ENCODE measurements at regions not wholly inside any gene's neighbourhood (a gene's known extent, or its start where the extent isn't known, plus 50 kb on each side); places are given as distances from the start of the nearest gene placed in this dataset.

- no peaks in the 10 kb centered on the region for H3K36me3 ChIP-seq
- H3K4me1 ChIP-seq = no peaks in the 10 kb centered on the region
- H3K9me3 ChIP-seq = no peaks in the 10 kb centered on the region
- TF ChIP-seq POLR2AphosphoS5 (IDR thresholded peaks at IDR 0.05) (no peak), EP300 (IDR thresholded peaks at IDR 0.05) (no peak), POLR2A (IDR thresholded peaks at IDR 0.05) (no peak), CTCF (IDR thresholded peaks at IDR 0.05) (no peak)
- ATAC-seq = no peak
- WGBS, 2 donors (ENCODE audit: low coverage in 1 of 2) = 59 to 83% methylated on average over 2 of the region's 3 CpGs
- H3K4me3 ChIP-seq = no peak overlapping the region
- no peak overlapping the region for H3K27ac ChIP-seq
- no peaks in the 10 kb centered on the region for H3K27me3 ChIP-seq
These were observed 426.2 kb downstream of the LRATD1 start for GRCh38 chr2:15058721-15059157.

- Histone ChIP-seq H3K9me3 (no peaks in the 10 kb centered on the region), H3K27ac (no peak overlapping the region), H3K27me3 (no peaks in the 10 kb centered on the region), H3K4me3 (no peak overlapping the region), H3K36me3 (no peaks in the 10 kb centered on the region), H3K4me1 (no peaks in the 10 kb centered on the region)
- WGBS, 2 donors (ENCODE audit: low coverage in 1 of 2) = 75 to 100% methylated on average over 1 to 3 of the region's 10 CpGs
- ATAC-seq = no peak
- TF ChIP-seq POLR2AphosphoS5 (IDR thresholded peaks at IDR 0.05) = no peak
- TF ChIP-seq CTCF (IDR thresholded peaks at IDR 0.05) = no peak
- TF ChIP-seq POLR2A (IDR thresholded peaks at IDR 0.05) = no peak
- no peak for TF ChIP-seq EP300 (IDR thresholded peaks at IDR 0.05)
These were observed 427.5 kb downstream of the LRATD1 start for GRCh38 chr2:15059870-15060512.

- ATAC-seq = no peak
- Histone ChIP-seq H3K4me3 (no peak overlapping the region), H3K4me1 (no peaks in the 10 kb centered on the region), H3K36me3 (no peaks in the 10 kb centered on the region), H3K27ac (no peak overlapping the region), H3K27me3 (no peaks in the 10 kb centered on the region), H3K9me3 (no peaks in the 10 kb centered on the region)
- TF ChIP-seq CTCF (IDR thresholded peaks at IDR 0.05) = no peak
- no peak for TF ChIP-seq POLR2AphosphoS5 (IDR thresholded peaks at IDR 0.05)
- no peak for TF ChIP-seq POLR2A (IDR thresholded peaks at IDR 0.05)
- TF ChIP-seq EP300 (IDR thresholded peaks at IDR 0.05) = no peak
- 89 to 100% methylated on average over 1 of the region's 1 CpG for WGBS, 2 donors (ENCODE audit: low coverage in 1 of 2)
These were observed 428.8 kb downstream of the LRATD1 start for GRCh38 chr2:15061268-15061667.

GRCh38 chr2:15066138-15066537 lies 433.6 kb downstream of the LRATD1 start:
- ATAC-seq = no peak
- TF ChIP-seq CTCF (IDR thresholded peaks at IDR 0.05) (no peak), POLR2AphosphoS5 (IDR thresholded peaks at IDR 0.05) (no peak), POLR2A (IDR thresholded peaks at IDR 0.05) (no peak), EP300 (IDR thresholded peaks at IDR 0.05) (no peak)
- Histone ChIP-seq H3K9me3 (no peaks in the 10 kb centered on the region), H3K4me3 (no peak overlapping the region), H3K4me1 (peaks cover 0 to 16% (median 0%) of the 10 kb centered on the region in 3 donors), H3K27me3 (no peaks in the 10 kb centered on the region), H3K36me3 (no peaks in the 10 kb centered on the region), H3K27ac (no peak overlapping the region)
- 88 to 100% methylated on average over 3 of the region's 3 CpGs for WGBS, 2 donors (ENCODE audit: low coverage in 1 of 2)

GRCh38 chr2:15069149-15069548 lies 436.6 kb downstream of the LRATD1 start:
- no peaks in the 10 kb centered on the region for H3K9me3 ChIP-seq
- H3K4me3 ChIP-seq = no peak overlapping the region
- H3K36me3 ChIP-seq = no peaks in the 10 kb centered on the region
- H3K4me1 ChIP-seq = peaks cover 0 to 16% (median 0%) of the 10 kb centered on the region in 3 donors
- WGBS, 2 donors (ENCODE audit: low coverage in 1 of 2) = 10% methylated on average over 5 of the region's 5 CpGs; no CpG with 5 or more reads in 1 of the 2 donors
- H3K27me3 ChIP-seq = no peaks in the 10 kb centered on the region
- peak overlapping the region; percentile 43 to 76 (median 64) for H3K27ac ChIP-seq
- TF ChIP-seq CTCF (IDR thresholded peaks at IDR 0.05) = no peak
- no peak for TF ChIP-seq EP300 (IDR thresholded peaks at IDR 0.05)
- TF ChIP-seq POLR2A (IDR thresholded peaks at IDR 0.05) = no peak
- TF ChIP-seq POLR2AphosphoS5 (IDR thresholded peaks at IDR 0.05) = peak; percentile 53
- peak; percentile 85 for ATAC-seq
